ENCODE measurements at regions not wholly inside any gene's neighbourhood (a gene's known extent, or its start where the extent isn't known, plus 50 kb on each side); places are given as distances from the start of the nearest gene placed in this dataset.

- Histone ChIP-seq H3K27me3 (replicated peaks; ENCODE audit: control insufficient read depth, insufficient read depth, low read length, poor library complexity, severe bottlenecking) (no peaks in the 10 kb centered on the region), H3K27ac (ENCODE audit: insufficient read depth, low read length, poor library complexity, severe bottlenecking) (no peak overlapping the region), H3K4me1 (ENCODE audit: control insufficient read depth, insufficient read depth, low read length, poor library complexity, severe bottlenecking) (peaks cover 38% of the 10 kb centered on the region), H3K36me3 (ENCODE audit: control insufficient read depth, insufficient read depth, low read length) (no peaks in the 10 kb centered on the region), H3K9me3 (ENCODE audit: control insufficient read depth, low read length) (no peaks in the 10 kb centered on the region), H3K4me3 (ENCODE audit: insufficient read depth, low read depth, low read length, poor library complexity, severe bottlenecking) (no peak overlapping the region)
- DNase-seq: no peak
Observed at GRCh38 chr6:41440958-41441357, 105.2 kb upstream of the FOXP4 start.

GRCh38 chr6:41441598-41442351, 104.4 kb upstream of the FOXP4 start:
- H3K4me3 ChIP-seq (ENCODE audit: insufficient read depth, low read depth, low read length, poor library complexity, severe bottlenecking): peak overlapping the region; percentile 30
- no peaks in the 10 kb centered on the region for H3K27me3 ChIP-seq (replicated peaks; ENCODE audit: control insufficient read depth, insufficient read depth, low read length, poor library complexity, severe bottlenecking)
- peaks cover 38% of the 10 kb centered on the region for H3K4me1 ChIP-seq (ENCODE audit: control insufficient read depth, insufficient read depth, low read length, poor library complexity, severe bottlenecking)
- no peaks in the 10 kb centered on the region for H3K9me3 ChIP-seq (ENCODE audit: control insufficient read depth, low read length)
- H3K36me3 ChIP-seq (ENCODE audit: control insufficient read depth, insufficient read depth, low read length): no peaks in the 10 kb centered on the region
- H3K27ac ChIP-seq (ENCODE audit: insufficient read depth, low read length, poor library complexity, severe bottlenecking): no peak overlapping the region
- peak in 1 of 3 donors; percentile 9 for DNase-seq

GRCh38 chr6:41442352-41442672, 103.9 kb upstream of the FOXP4 start:
- no peaks in the 10 kb centered on the region for H3K27me3 ChIP-seq (replicated peaks; ENCODE audit: control insufficient read depth, insufficient read depth, low read length, poor library complexity, severe bottlenecking)
- DNase-seq: no peak
- H3K4me3 ChIP-seq (ENCODE audit: insufficient read depth, low read depth, low read length, poor library complexity, severe bottlenecking): no peak overlapping the region
- no peaks in the 10 kb centered on the region for H3K36me3 ChIP-seq (ENCODE audit: control insufficient read depth, insufficient read depth, low read length)
- no peak overlapping the region for H3K27ac ChIP-seq (ENCODE audit: insufficient read depth, low read length, poor library complexity, severe bottlenecking)
- H3K9me3 ChIP-seq (ENCODE audit: control insufficient read depth, low read length): no peaks in the 10 kb centered on the region
- H3K4me1 ChIP-seq (ENCODE audit: control insufficient read depth, insufficient read depth, low read length, poor library complexity, severe bottlenecking): peaks cover 38% of the 10 kb centered on the region

GRCh38 chr6:41442800-41443501, 103.2 kb upstream of the FOXP4 start:
- Histone ChIP-seq H3K9me3 (ENCODE audit: control insufficient read depth, low read length) (no peaks in the 10 kb centered on the region), H3K36me3 (ENCODE audit: control insufficient read depth, insufficient read depth, low read length) (no peaks in the 10 kb centered on the region), H3K27me3 (replicated peaks; ENCODE audit: control insufficient read depth, insufficient read depth, low read length, poor library complexity, severe bottlenecking) (no peaks in the 10 kb centered on the region), H3K27ac (ENCODE audit: insufficient read depth, low read length, poor library complexity, severe bottlenecking) (no peak overlapping the region), H3K4me1 (ENCODE audit: control insufficient read depth, insufficient read depth, low read length, poor library complexity, severe bottlenecking) (peaks cover 38% of the 10 kb centered on the region), H3K4me3 (ENCODE audit: insufficient read depth, low read depth, low read length, poor library complexity, severe bottlenecking) (no peak overlapping the region)
- DNase-seq: no peak

GRCh38 chr6:41443616-41444525, 102.3 kb upstream of the FOXP4 start:
- Histone ChIP-seq H3K36me3 (ENCODE audit: control insufficient read depth, insufficient read depth, low read length) (no peaks in the 10 kb centered on the region), H3K27me3 (replicated peaks; ENCODE audit: control insufficient read depth, insufficient read depth, low read length, poor library complexity, severe bottlenecking) (no peaks in the 10 kb centered on the region), H3K4me1 (ENCODE audit: control insufficient read depth, insufficient read depth, low read length, poor library complexity, severe bottlenecking) (peaks cover 38% of the 10 kb centered on the region), H3K27ac (ENCODE audit: insufficient read depth, low read length, poor library complexity, severe bottlenecking) (no peak overlapping the region), H3K4me3 (ENCODE audit: insufficient read depth, low read depth, low read length, poor library complexity, severe bottlenecking) (no peak overlapping the region), H3K9me3 (ENCODE audit: control insufficient read depth, low read length) (no peaks in the 10 kb centered on the region)
- DNase-seq: no peak

GRCh38 chr6:41445261-41445660, 100.9 kb upstream of the FOXP4 start:
- Histone ChIP-seq H3K9me3 (ENCODE audit: control insufficient read depth, low read length) (no peaks in the 10 kb centered on the region), H3K27ac (ENCODE audit: insufficient read depth, low read length, poor library complexity, severe bottlenecking) (no peak overlapping the region), H3K36me3 (ENCODE audit: control insufficient read depth, insufficient read depth, low read length) (no peaks in the 10 kb centered on the region), H3K27me3 (replicated peaks; ENCODE audit: control insufficient read depth, insufficient read depth, low read length, poor library complexity, severe bottlenecking) (no peaks in the 10 kb centered on the region), H3K4me1 (ENCODE audit: control insufficient read depth, insufficient read depth, low read length, poor library complexity, severe bottlenecking) (peaks cover 29% of the 10 kb centered on the region), H3K4me3 (ENCODE audit: insufficient read depth, low read depth, low read length, poor library complexity, severe bottlenecking) (no peak overlapping the region)
- DNase-seq: no peak

- no peak overlapping the region for H3K27ac ChIP-seq (ENCODE audit: insufficient read depth, low read length, poor library complexity, severe bottlenecking)
- H3K9me3 ChIP-seq (ENCODE audit: control insufficient read depth, low read length): no peaks in the 10 kb centered on the region
- DNase-seq: no peak
- no peak overlapping the region for H3K4me3 ChIP-seq (ENCODE audit: insufficient read depth, low read depth, low read length, poor library complexity, severe bottlenecking)
- H3K27me3 ChIP-seq (replicated peaks; ENCODE audit: control insufficient read depth, insufficient read depth, low read length, poor library complexity, severe bottlenecking): no peaks in the 10 kb centered on the region
- no peaks in the 10 kb centered on the region for H3K36me3 ChIP-seq (ENCODE audit: control insufficient read depth, insufficient read depth, low read length)
- peaks cover 20% of the 10 kb centered on the region for H3K4me1 ChIP-seq (ENCODE audit: control insufficient read depth, insufficient read depth, low read length, poor library complexity, severe bottlenecking)
Observed at GRCh38 chr6:41446132-41446531, 100.0 kb upstream of the FOXP4 start.

GRCh38 chr6:41446907-41447545, 99.2 kb upstream of the FOXP4 start:
- H3K9me3 ChIP-seq (ENCODE audit: control insufficient read depth, low read length): no peaks in the 10 kb centered on the region
- DNase-seq: no peak
- no peak overlapping the region for H3K27ac ChIP-seq (ENCODE audit: insufficient read depth, low read length, poor library complexity, severe bottlenecking)
- H3K4me3 ChIP-seq (ENCODE audit: insufficient read depth, low read depth, low read length, poor library complexity, severe bottlenecking): no peak overlapping the region
- no peaks in the 10 kb centered on the region for H3K36me3 ChIP-seq (ENCODE audit: control insufficient read depth, insufficient read depth, low read length)
- peaks cover 11% of the 10 kb centered on the region for H3K4me1 ChIP-seq (ENCODE audit: control insufficient read depth, insufficient read depth, low read length, poor library complexity, severe bottlenecking)
- no peaks in the 10 kb centered on the region for H3K27me3 ChIP-seq (replicated peaks; ENCODE audit: control insufficient read depth, insufficient read depth, low read length, poor library complexity, severe bottlenecking)

GRCh38 chr6:41448256-41448655, 97.9 kb upstream of the FOXP4 start:
- no peaks in the 10 kb centered on the region for H3K9me3 ChIP-seq (ENCODE audit: control insufficient read depth, low read length)
- no peaks in the 10 kb centered on the region for H3K36me3 ChIP-seq (ENCODE audit: control insufficient read depth, insufficient read depth, low read length)
- no peak overlapping the region for H3K27ac ChIP-seq (ENCODE audit: insufficient read depth, low read length, poor library complexity, severe bottlenecking)
- H3K4me3 ChIP-seq (ENCODE audit: insufficient read depth, low read depth, low read length, poor library complexity, severe bottlenecking): no peak overlapping the region
- no peaks in the 10 kb centered on the region for H3K4me1 ChIP-seq (ENCODE audit: control insufficient read depth, insufficient read depth, low read length, poor library complexity, severe bottlenecking)
- no peak for DNase-seq
- no peaks in the 10 kb centered on the region for H3K27me3 ChIP-seq (replicated peaks; ENCODE audit: control insufficient read depth, insufficient read depth, low read length, poor library complexity, severe bottlenecking)
